ENCODE measurements at regions not wholly inside any gene's neighbourhood (a gene's known extent, or its start where the extent isn't known, plus 50 kb on each side); places are given as distances from the start of the nearest gene placed in this dataset.

DNA sequence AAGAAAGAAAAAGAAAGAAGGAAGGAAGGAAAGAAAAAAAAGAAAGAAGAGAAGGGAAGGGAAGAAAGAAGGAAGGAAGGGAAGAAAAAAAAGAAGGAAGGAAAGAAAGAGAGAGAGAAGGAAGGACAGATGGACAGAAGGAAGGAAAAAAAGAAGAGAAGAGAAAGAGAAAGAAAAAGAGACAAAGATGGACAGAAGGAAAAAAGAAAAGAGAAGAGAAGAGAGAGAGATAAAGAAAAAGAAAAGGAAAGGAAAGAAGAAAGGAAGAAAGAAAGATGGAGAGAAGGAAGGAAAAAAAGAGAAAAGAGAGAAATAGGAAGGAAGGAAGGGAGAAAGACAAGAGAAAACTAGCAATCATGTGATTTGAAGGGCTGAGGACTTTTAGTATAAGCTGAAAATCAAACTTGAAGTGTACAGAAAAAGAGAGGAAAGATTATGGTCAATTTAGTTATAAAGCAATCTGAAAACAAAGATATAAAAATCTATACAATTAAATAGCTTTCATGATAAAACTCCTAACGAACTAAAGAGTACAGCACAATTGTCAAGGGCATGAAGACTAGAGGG is 115.3 kb downstream of the LTN1 start:
- Histone ChIP-seq H3K36me3 (peaks cover 0 to 53% (median 26%) of the 10 kb centered on the region in 4 donors), H3K4me1 (no peaks in the 10 kb centered on the region), H3K9me3 (no peaks in the 10 kb centered on the region), H3K27ac (no peak overlapping the region), H3K4me3 (no peak overlapping the region), H3K27me3 (no peaks in the 10 kb centered on the region)
- DNase-seq (no peak), ATAC-seq (ENCODE audit: low FRiP score in 2 of 2) (no peak)
- TF ChIP-seq POLR2AphosphoS5 (IDR thresholded peaks at IDR 0.05) (no peak), EP300 (IDR thresholded peaks at IDR 0.05) (no peak), POLR2A (IDR thresholded peaks at IDR 0.05) (no peak)
- 95 to 97% methylated on average over 1 of the region's 1 CpG for WGBS, 2 donors

DNA sequence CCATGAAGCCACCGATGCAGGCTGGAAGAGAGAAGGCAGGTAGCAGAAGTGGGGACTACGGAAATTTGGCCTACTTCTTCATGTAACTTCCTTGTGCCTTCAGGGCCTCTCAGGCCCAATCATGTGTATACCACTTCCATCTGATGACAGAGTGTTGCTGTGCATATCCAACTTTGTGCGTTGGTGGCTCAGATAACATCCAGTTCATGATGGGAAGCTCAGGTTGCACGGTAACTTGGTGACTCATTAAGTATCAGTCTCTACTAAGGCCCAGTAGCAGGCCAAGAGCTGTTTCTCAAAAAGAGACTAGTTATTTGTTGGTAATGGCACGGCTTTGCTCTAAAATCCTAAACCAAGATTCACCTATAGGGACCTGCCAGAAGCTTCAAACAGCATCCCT is 117.6 kb downstream of the LTN1 start:
- Histone ChIP-seq H3K4me1 (no peaks in the 10 kb centered on the region), H3K4me3 (no peak overlapping the region), H3K27ac (no peak overlapping the region), H3K27me3 (no peaks in the 10 kb centered on the region), H3K9me3 (no peaks in the 10 kb centered on the region), H3K36me3 (peaks cover 0 to 55% (median 22%) of the 10 kb centered on the region in 4 donors)
- DNase-seq (no peak), ATAC-seq (ENCODE audit: low FRiP score in 2 of 2) (no peak)
- 59 to 91% methylated on average over 3 to 5 of the region's 5 CpGs for WGBS, 2 donors
- TF ChIP-seq POLR2A (IDR thresholded peaks at IDR 0.05) (no peak), POLR2AphosphoS5 (IDR thresholded peaks at IDR 0.05) (no peak), EP300 (IDR thresholded peaks at IDR 0.05) (no peak)
- TF ChIP-seq, protein P1, sequence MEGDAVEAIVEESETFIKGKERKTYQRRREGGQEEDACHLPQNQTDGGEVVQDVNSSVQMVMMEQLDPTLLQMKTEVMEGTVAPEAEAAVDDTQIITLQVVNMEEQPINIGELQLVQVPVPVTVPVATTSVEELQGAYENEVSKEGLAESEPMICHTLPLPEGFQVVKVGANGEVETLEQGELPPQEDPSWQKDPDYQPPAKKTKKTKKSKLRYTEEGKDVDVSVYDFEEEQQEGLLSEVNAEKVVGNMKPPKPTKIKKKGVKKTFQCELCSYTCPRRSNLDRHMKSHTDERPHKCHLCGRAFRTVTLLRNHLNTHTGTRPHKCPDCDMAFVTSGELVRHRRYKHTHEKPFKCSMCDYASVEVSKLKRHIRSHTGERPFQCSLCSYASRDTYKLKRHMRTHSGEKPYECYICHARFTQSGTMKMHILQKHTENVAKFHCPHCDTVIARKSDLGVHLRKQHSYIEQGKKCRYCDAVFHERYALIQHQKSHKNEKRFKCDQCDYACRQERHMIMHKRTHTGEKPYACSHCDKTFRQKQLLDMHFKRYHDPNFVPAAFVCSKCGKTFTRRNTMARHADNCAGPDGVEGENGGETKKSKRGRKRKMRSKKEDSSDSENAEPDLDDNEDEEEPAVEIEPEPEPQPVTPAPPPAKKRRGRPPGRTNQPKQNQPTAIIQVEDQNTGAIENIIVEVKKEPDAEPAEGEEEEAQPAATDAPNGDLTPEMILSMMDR (IDR thresholded peaks at IDR 0.05): no peak

DNA sequence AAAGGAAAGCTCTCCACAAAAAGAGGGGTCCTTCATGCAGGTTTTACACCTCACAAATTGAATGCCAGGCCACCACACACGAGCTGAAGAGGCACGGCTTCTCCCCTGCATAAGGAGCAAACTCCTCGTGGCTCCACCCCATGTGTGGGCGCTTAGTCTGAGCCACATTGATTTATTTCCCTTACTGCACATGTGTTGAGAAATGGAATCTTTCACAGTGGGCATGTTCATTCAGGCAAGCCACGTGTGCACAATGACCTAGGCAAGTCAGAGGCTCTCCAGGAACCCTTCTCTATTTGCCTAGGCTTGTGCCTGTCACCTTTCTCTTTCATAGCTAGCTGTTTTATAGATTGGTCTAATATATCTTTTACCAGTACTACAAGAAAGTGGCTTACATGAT is 120.5 kb downstream of the LTN1 start:
- H3K4me1 ChIP-seq: no peaks in the 10 kb centered on the region
- no peaks in the 10 kb centered on the region for H3K9me3 ChIP-seq
- H3K27ac ChIP-seq: no peak overlapping the region
- DNase-seq (no peak), ATAC-seq (ENCODE audit: low FRiP score in 2 of 2) (no peak)
- peaks cover 0 to 54% (median 19%) of the 10 kb centered on the region in 4 donors for H3K36me3 ChIP-seq
- 92% methylated on average over 5 of the region's 5 CpGs for WGBS, 2 donors
- H3K27me3 ChIP-seq: no peaks in the 10 kb centered on the region
- no peak overlapping the region for H3K4me3 ChIP-seq
- TF ChIP-seq POLR2AphosphoS5 (IDR thresholded peaks at IDR 0.05) (no peak), POLR2A (IDR thresholded peaks at IDR 0.05) (no peak)

DNA sequence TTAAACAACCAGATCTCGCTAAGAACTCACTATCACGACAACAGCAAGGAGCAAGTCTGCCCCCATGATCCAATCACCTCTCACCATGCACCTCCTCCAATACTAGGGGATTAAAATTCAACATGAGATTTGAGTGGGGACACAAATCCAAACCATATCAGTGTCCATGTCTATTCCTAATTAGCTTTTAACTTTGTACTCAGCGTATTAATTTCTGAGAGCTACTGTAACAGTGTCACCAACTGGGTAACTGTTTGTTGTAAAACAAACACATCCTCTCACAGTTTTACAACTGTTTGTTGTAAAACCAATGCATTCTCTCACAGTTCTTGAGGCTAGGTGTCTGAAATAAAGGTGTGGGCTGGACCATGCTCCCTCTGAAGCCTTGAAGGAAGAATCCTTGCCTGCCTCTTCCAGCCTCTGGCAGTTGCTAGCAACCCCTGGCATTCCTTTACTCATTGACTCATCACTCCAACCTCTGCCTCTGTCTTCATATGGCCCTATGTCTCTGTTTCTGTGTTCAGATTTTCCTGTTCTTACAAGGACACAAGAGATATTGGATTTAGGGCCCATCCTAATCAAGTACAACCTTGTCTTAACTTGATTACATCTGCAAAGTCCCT is 121.2 kb downstream of the LTN1 start:
- TF ChIP-seq, protein P1 (IDR thresholded peaks at IDR 0.05): no peak
- TF ChIP-seq POLR2AphosphoS5 (IDR thresholded peaks at IDR 0.05) (no peak), POLR2A (IDR thresholded peaks at IDR 0.05) (no peak), EP300 (IDR thresholded peaks at IDR 0.05) (no peak)
- H3K4me1 ChIP-seq: no peaks in the 10 kb centered on the region
- H3K4me3 ChIP-seq: no peak overlapping the region
- no peaks in the 10 kb centered on the region for H3K27me3 ChIP-seq
- no peak overlapping the region for H3K27ac ChIP-seq
- H3K9me3 ChIP-seq: no peaks in the 10 kb centered on the region
- no peak for DNase-seq
- ATAC-seq (ENCODE audit: low FRiP score in 2 of 2): no peak
- peaks cover 0 to 52% (median 18%) of the 10 kb centered on the region in 4 donors for H3K36me3 ChIP-seq
- 83 to 91% methylated on average over 3 of the region's 3 CpGs for WGBS, 2 donors

DNA sequence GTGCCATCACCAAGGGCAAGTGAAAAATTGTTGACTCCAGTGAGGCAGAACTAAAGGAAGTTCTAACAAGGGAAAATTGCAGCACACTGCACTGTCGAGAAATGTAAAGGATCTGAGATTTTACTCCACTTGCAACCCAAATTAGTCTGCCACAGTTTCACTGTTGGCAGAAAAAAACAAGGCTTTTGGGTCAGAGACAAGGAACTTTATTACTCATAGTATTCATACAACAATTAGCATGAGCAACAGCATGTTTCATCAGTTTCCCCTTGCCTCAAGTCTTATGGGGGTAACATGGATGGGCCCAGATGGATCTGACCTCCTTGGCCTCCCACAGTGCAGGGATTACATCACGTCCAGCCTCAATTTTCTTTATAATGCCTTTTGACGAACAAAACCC is 125.3 kb downstream of the LTN1 start:
- H3K27me3 ChIP-seq: no peaks in the 10 kb centered on the region
- peaks cover 0 to 24% (median 2%) of the 10 kb centered on the region in 4 donors for H3K36me3 ChIP-seq
- no peaks in the 10 kb centered on the region for H3K4me1 ChIP-seq
- no peaks in the 10 kb centered on the region for H3K9me3 ChIP-seq
- TF ChIP-seq, protein P1 (IDR thresholded peaks at IDR 0.05): no peak
- TF ChIP-seq POLR2A (IDR thresholded peaks at IDR 0.05): no peak
- no peak for TF ChIP-seq POLR2AphosphoS5 (IDR thresholded peaks at IDR 0.05)
- TF ChIP-seq EP300 (IDR thresholded peaks at IDR 0.05): no peak
- ATAC-seq (ENCODE audit: low FRiP score in 2 of 2) (no peak), DNase-seq (no peak)
- no peak overlapping the region for H3K4me3 ChIP-seq
- WGBS, 2 donors: 92 to 95% methylated on average over 3 of the region's 3 CpGs
- no peak overlapping the region for H3K27ac ChIP-seq
